Mucosa of rectum (tissue), 2 donors: ENCODE measurements at regions not wholly inside any gene's neighbourhood (a gene's known extent, or its start where the extent isn't known, plus 50 kb on each side); places are given as distances from the start of the nearest gene placed in this dataset.

ENCODE experiments used
- H3K27ac ChIP-seq, 2 donors: one replicate each; pipeline ENCODE4 v1.7.0; 2013; ENCODE audit warnings: inconsistent platforms in 2 of 2, low read depth in 2 of 2, low read length in 2 of 2
- H3K27me3 ChIP-seq, 2 donors: one replicate each; pipeline ENCODE4 v1.7.0; 2013; ENCODE audit warnings: low read length in 2 of 2; ENCODE audit not compliant: control insufficient read depth in 2 of 2, insufficient read depth in 2 of 2
- H3K36me3 ChIP-seq, 2 donors: one replicate each; pipeline ENCODE4 v1.7.0; 2013; ENCODE audit warnings: low read length in 2 of 2; ENCODE audit not compliant: control insufficient read depth in 2 of 2, insufficient read depth in 2 of 2
- H3K4me1 ChIP-seq, 2 donors: one replicate each; pipeline ENCODE4 v1.7.0; 2013; ENCODE audit warnings: low read length in 2 of 2, mild to moderate bottlenecking in 1 of 2; ENCODE audit not compliant: control insufficient read depth in 2 of 2, insufficient read depth in 2 of 2
- H3K4me3 ChIP-seq, 2 donors: one replicate each; pipeline ENCODE4 v1.7.0; 2013; ENCODE audit warnings: low read length in 2 of 2
- H3K9ac ChIP-seq, 2 donors: one replicate each; pipeline ENCODE4 v1.7.0; 2013; ENCODE audit warnings: low read length in 2 of 2, low read depth in 1 of 2, mild to moderate bottlenecking in 1 of 2
- H3K9me3 ChIP-seq, 2 donors: one replicate each; pipeline ENCODE4 v1.7.0; 2013; ENCODE audit warnings: low read length in 2 of 2; ENCODE audit not compliant: control insufficient read depth in 2 of 2
- donor health status: healthy.
- donor health status: Normal muscosa, but diverticular disease.

- Histone ChIP-seq H3K27ac (no peak overlapping the region), H3K4me1 (no peaks in the 10 kb centered on the region), H3K4me3 (no peak overlapping the region), H3K9me3 (no peaks in the 10 kb centered on the region), H3K27me3 (no peaks in the 10 kb centered on the region), H3K36me3 (no peaks in the 10 kb centered on the region), H3K9ac (no peak overlapping the region)
These were observed 53.9 kb upstream of the FRMD4B start for GRCh38 chr3:69439643-69440270.

DNA sequence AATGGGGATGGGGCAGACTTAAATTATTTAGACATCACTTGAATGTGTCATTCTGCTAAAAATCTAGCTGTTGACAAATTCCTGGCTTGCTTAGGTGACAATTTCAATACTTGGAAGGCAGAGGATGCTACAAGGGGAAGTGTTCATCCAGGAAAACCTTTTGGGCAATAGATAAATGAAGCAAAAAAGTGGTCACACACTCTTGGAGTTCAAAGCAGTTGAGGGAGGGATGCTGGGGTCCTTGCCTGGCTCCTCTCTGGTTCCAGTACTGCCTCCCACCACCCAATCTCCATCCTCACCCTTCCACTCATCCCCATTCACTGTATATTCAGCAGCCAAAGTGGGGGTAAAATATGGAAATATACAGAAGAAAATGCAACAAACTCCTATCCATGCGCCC, 52.6 kb upstream of the FRMD4B start:
- Histone ChIP-seq H3K36me3 (no peaks in the 10 kb centered on the region), H3K27me3 (no peaks in the 10 kb centered on the region), H3K4me1 (no peaks in the 10 kb centered on the region), H3K27ac (no peak overlapping the region), H3K9me3 (no peaks in the 10 kb centered on the region), H3K4me3 (no peak overlapping the region), H3K9ac (no peak overlapping the region)

DNA sequence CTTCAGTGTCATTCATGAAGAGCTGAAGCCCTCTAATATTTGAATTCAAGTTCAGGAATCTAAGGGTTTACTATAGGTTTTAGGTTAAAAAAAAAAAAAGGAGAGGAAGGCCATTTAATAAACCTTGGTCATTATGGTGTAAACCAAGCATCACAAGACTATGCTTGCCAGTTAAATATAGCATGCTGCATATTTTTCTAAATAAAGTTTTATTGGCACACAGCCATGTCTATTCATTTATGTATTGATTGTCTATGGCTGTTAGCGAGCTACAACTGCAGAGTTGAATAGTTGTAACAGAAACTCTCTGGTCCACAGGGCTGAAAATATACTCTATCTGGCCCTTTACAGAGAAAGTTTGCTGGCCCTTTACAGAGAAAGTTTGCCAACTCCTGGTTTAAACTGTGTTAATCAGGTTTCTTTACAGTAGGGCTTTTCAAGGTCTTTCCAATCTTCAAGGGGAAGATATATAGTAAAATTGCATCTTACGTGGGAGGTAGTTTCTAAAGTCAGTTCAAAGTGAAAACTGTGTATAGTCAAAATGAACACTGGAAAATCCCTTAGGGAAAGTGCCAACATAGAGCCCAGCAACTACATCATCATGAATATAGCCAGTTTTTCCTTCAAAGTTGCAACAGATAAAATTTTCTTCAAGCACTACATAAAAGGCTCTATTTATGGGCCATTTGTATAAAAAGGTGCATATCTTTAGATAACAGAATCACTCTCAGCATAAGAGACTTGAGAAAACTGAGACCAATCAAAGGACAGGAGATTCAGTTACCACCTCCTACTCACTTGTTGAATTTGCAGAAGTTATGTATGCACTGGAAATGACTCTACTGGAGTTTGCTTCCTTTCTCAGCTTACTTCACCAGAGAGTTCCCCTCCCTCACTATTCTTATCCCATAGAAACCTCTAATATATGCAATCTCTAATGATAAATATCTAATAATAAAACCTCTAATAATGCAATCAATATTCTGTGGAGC, 49.7 kb upstream of the FRMD4B start:
- H3K4me3 ChIP-seq = no peak overlapping the region
- no peak overlapping the region for H3K9ac ChIP-seq
- H3K27me3 ChIP-seq = no peaks in the 10 kb centered on the region
- H3K9me3 ChIP-seq = no peaks in the 10 kb centered on the region
- no peaks in the 10 kb centered on the region for H3K36me3 ChIP-seq
- no peak overlapping the region for H3K27ac ChIP-seq
- no peaks in the 10 kb centered on the region for H3K4me1 ChIP-seq
